Lower leg skin (tissue), 3 donors: ENCODE measurements at regions not wholly inside any gene's neighbourhood (a gene's known extent, or its start where the extent isn't known, plus 50 kb on each side); places are given as distances from the start of the nearest gene placed in this dataset.

Experiments used
- POLR2A ChIP-seq, 2 donors: fragments of 450-650 bp; IDR thresholded peaks; one replicate each; pipeline ENCODE4 v1.6.1; 2016 to 2017; ENCODE audit warnings: antibody characterized with exemption in 2 of 2, mild to moderate bottlenecking in 1 of 2, moderate library complexity in 1 of 2
- TF ChIP-seq, protein P1 (sequence below), 3 donors: fragments of 450-650 bp; IDR thresholded peaks; one replicate each; pipeline ENCODE4 v1.5.1; 2016; ENCODE audit warnings: antibody characterized with exemption in 3 of 3, mild to moderate bottlenecking in 3 of 3, moderate library complexity in 2 of 3

DNA sequence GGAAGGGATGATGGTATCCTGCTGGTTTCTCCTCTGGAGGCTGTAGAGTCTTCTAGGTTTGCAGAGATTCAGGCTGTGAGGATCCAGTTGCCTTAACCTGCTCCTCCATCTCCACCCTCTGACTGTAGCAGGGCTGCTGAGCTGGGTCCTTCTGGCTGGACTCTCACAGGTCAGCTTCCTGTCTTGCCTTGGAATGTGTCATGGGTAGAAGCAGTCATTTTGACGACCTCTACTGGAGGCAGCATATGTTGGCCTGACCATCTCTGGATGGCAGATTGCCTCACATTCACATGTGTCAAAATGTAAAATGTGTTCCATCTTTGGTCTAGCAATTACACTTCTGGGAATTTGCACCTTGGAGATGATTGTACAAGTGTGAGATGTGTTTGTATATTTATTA is 504.4 kb upstream of the EEF2KMT start:
- TF ChIP-seq, protein P1, sequence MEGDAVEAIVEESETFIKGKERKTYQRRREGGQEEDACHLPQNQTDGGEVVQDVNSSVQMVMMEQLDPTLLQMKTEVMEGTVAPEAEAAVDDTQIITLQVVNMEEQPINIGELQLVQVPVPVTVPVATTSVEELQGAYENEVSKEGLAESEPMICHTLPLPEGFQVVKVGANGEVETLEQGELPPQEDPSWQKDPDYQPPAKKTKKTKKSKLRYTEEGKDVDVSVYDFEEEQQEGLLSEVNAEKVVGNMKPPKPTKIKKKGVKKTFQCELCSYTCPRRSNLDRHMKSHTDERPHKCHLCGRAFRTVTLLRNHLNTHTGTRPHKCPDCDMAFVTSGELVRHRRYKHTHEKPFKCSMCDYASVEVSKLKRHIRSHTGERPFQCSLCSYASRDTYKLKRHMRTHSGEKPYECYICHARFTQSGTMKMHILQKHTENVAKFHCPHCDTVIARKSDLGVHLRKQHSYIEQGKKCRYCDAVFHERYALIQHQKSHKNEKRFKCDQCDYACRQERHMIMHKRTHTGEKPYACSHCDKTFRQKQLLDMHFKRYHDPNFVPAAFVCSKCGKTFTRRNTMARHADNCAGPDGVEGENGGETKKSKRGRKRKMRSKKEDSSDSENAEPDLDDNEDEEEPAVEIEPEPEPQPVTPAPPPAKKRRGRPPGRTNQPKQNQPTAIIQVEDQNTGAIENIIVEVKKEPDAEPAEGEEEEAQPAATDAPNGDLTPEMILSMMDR (IDR thresholded peaks at IDR 0.05), result no peak
- TF ChIP-seq POLR2A (IDR thresholded peaks at IDR 0.05), result no peak
